ENCODE measurements at regions not wholly inside any gene's neighbourhood (a gene's known extent, or its start where the extent isn't known, plus 50 kb on each side); places are given as distances from the start of the nearest gene placed in this dataset.

DNA sequence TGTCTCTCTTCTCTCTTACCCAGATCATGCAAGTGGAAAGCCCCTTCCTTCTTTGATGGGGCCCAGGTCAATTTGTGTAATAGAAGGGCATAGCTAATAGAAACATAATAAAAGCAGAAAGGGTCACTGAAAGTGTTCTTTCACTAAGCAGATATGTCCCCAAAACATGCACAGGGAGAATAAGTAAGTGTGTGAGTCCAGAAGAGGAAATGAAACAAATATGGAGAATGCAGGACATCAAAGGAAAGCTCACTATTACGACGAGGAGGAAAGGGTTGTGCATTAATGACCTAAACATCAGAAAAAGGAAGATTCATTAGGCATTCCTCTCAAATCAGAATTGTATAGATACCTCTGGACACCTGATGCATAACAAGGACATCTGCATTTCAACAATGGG, 81.4 kb upstream of the SMYD2 start:
- ATAC-seq (no peak), DNase-seq (ENCODE audit: low spot score) (no peak)
- Mint-ChIP-seq H3K4me3 (no peak overlapping the region), H3K27ac (no peak overlapping the region), H3K4me1 (peaks cover 2% of the 10 kb centered on the region; the same call in 1 of the 2 replicates), H3K36me3 (no peaks in the 10 kb centered on the region), H3K9me3 (no peaks in the 10 kb centered on the region), H3K27me3 (ENCODE audit: low read depth) (no peaks in the 10 kb centered on the region; the same call in 1 of the 2 replicates)
- ChIA-PET CTCF (interaction anchor here (1.4 to 1.5 kb wide), 2 partner anchors 15 to 132 kb away, joined by 3 to 6 read pairs; no protein-coding TSS in a partner anchor), POLR2A (no interaction called here)
- TF ChIP-seq, protein P1, sequence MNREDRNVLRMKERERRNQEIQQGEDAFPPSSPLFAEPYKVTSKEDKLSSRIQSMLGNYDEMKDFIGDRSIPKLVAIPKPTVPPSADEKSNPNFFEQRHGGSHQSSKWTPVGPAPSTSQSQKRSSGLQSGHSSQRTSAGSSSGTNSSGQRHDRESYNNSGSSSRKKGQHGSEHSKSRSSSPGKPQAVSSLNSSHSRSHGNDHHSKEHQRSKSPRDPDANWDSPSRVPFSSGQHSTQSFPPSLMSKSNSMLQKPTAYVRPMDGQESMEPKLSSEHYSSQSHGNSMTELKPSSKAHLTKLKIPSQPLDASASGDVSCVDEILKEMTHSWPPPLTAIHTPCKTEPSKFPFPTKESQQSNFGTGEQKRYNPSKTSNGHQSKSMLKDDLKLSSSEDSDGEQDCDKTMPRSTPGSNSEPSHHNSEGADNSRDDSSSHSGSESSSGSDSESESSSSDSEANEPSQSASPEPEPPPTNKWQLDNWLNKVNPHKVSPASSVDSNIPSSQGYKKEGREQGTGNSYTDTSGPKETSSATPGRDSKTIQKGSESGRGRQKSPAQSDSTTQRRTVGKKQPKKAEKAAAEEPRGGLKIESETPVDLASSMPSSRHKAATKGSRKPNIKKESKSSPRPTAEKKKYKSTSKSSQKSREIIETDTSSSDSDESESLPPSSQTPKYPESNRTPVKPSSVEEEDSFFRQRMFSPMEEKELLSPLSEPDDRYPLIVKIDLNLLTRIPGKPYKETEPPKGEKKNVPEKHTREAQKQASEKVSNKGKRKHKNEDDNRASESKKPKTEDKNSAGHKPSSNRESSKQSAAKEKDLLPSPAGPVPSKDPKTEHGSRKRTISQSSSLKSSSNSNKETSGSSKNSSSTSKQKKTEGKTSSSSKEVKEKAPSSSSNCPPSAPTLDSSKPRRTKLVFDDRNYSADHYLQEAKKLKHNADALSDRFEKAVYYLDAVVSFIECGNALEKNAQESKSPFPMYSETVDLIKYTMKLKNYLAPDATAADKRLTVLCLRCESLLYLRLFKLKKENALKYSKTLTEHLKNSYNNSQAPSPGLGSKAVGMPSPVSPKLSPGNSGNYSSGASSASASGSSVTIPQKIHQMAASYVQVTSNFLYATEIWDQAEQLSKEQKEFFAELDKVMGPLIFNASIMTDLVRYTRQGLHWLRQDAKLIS (CRISPR knock-in tag; IDR thresholded peaks at IDR 0.05; ENCODE audit: borderline replicate concordance) = no peak
- TF ChIP-seq ZNF263 (CRISPR knock-in tag; IDR thresholded peaks at IDR 0.05; ENCODE audit: low read depth) (no peak), JAZF1 (CRISPR knock-in tag; IDR thresholded peaks at IDR 0.05) (no peak), RELA (CRISPR knock-in tag; IDR thresholded peaks at IDR 0.05; ENCODE audit: borderline replicate concordance) (no peak), ZNF219 (CRISPR knock-in tag; IDR thresholded peaks at IDR 0.05; ENCODE audit: borderline replicate concordance) (no peak), ZNF671 (CRISPR knock-in tag; IDR thresholded peaks at IDR 0.05) (no peak), GRHL2 (CRISPR knock-in tag; IDR thresholded peaks at IDR 0.05; ENCODE audit: insufficient replicate concordance, severe bottlenecking) (no peak), ZBTB21 (CRISPR knock-in tag; IDR thresholded peaks at IDR 0.05; ENCODE audit: borderline replicate concordance) (no peak)
- TF ChIP-seq, protein P2, sequence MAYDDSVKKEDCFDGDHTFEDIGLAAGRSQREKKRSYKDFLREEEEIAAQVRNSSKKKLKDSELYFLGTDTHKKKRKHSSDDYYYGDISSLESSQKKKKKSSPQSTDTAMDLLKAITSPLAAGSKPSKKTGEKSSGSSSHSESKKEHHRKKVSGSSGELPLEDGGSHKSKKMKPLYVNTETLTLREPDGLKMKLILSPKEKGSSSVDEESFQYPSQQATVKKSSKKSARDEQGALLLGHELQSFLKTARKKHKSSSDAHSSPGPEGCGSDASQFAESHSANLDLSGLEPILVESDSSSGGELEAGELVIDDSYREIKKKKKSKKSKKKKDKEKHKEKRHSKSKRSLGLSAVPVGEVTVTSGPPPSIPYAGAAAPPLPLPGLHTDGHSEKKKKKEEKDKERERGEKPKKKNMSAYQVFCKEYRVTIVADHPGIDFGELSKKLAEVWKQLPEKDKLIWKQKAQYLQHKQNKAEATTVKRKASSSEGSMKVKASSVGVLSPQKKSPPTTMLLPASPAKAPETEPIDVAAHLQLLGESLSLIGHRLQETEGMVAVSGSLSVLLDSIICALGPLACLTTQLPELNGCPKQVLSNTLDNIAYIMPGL (CRISPR knock-in tag; IDR thresholded peaks at IDR 0.05) = no peak
- TF ChIP-seq, protein P3, sequence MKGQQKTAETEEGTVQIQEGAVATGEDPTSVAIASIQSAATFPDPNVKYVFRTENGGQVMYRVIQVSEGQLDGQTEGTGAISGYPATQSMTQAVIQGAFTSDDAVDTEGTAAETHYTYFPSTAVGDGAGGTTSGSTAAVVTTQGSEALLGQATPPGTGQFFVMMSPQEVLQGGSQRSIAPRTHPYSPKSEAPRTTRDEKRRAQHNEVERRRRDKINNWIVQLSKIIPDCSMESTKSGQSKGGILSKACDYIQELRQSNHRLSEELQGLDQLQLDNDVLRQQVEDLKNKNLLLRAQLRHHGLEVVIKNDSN (CRISPR knock-in tag; IDR thresholded peaks at IDR 0.05) = no peak

DNA sequence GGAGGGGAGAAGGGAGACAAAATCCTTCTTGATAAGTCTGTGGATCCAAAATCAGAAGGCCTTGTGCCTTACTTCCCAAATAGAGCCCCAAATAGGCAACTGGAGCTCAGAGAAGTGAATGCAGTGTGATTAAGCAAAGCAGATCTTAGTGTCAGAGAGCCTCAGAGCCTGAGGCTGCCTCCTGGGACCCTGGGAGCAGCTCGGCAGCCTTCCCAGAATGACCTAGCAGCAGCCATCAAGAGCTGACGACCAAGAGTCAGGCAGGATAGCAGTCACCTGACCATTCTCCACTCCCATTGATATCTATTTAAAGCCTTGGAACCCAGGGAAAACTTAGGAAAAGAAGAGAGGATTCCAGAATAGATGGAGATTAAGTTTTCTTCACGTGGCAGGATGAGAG, 78.0 kb upstream of the SMYD2 start:
- no peaks in the 10 kb centered on the region for H3K36me3 Mint-ChIP-seq
- ChIA-PET CTCF (interaction anchor here (1.2 to 1.3 kb wide), 3 partner anchors 11 to 129 kb away, joined by 3 to 5 read pairs (median 3); no protein-coding TSS in a partner anchor), POLR2A (no interaction called here)
- no peaks in the 10 kb centered on the region; the same call in 1 of the 2 replicates for H3K27me3 Mint-ChIP-seq (ENCODE audit: low read depth)
- no peak for DNase-seq (ENCODE audit: low spot score)
- ATAC-seq = no peak
- H3K4me1 Mint-ChIP-seq = peaks cover 15% of the 10 kb centered on the region
- H3K4me3 Mint-ChIP-seq = no peak overlapping the region
- H3K9me3 Mint-ChIP-seq = no peaks in the 10 kb centered on the region
- H3K27ac Mint-ChIP-seq = no peak overlapping the region
- TF ChIP-seq, protein P4, sequence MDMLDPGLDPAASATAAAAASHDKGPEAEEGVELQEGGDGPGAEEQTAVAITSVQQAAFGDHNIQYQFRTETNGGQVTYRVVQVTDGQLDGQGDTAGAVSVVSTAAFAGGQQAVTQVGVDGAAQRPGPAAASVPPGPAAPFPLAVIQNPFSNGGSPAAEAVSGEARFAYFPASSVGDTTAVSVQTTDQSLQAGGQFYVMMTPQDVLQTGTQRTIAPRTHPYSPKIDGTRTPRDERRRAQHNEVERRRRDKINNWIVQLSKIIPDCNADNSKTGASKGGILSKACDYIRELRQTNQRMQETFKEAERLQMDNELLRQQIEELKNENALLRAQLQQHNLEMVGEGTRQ (CRISPR knock-in tag; IDR thresholded peaks at IDR 0.05) = no peak
- TF ChIP-seq, protein P5, sequence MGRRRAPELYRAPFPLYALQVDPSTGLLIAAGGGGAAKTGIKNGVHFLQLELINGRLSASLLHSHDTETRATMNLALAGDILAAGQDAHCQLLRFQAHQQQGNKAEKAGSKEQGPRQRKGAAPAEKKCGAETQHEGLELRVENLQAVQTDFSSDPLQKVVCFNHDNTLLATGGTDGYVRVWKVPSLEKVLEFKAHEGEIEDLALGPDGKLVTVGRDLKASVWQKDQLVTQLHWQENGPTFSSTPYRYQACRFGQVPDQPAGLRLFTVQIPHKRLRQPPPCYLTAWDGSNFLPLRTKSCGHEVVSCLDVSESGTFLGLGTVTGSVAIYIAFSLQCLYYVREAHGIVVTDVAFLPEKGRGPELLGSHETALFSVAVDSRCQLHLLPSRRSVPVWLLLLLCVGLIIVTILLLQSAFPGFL (CRISPR knock-in tag; IDR thresholded peaks at IDR 0.05; ENCODE audit: borderline replicate concordance) = no peak
- TF ChIP-seq SMAD4 (CRISPR knock-in tag; IDR thresholded peaks at IDR 0.05) = no peak
- TF ChIP-seq, protein P6, sequence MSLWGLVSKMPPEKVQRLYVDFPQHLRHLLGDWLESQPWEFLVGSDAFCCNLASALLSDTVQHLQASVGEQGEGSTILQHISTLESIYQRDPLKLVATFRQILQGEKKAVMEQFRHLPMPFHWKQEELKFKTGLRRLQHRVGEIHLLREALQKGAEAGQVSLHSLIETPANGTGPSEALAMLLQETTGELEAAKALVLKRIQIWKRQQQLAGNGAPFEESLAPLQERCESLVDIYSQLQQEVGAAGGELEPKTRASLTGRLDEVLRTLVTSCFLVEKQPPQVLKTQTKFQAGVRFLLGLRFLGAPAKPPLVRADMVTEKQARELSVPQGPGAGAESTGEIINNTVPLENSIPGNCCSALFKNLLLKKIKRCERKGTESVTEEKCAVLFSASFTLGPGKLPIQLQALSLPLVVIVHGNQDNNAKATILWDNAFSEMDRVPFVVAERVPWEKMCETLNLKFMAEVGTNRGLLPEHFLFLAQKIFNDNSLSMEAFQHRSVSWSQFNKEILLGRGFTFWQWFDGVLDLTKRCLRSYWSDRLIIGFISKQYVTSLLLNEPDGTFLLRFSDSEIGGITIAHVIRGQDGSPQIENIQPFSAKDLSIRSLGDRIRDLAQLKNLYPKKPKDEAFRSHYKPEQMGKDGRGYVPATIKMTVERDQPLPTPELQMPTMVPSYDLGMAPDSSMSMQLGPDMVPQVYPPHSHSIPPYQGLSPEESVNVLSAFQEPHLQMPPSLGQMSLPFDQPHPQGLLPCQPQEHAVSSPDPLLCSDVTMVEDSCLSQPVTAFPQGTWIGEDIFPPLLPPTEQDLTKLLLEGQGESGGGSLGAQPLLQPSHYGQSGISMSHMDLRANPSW (CRISPR knock-in tag; conservative IDR thresholded peaks at IDR 0.05; ENCODE audit: low read depth) = no peak
- TF ChIP-seq CBFB (CRISPR knock-in tag; IDR thresholded peaks at IDR 0.05; ENCODE audit: low read depth) = no peak
- no peak for TF ChIP-seq NR2C2 (CRISPR knock-in tag; IDR thresholded peaks at IDR 0.05)
- TF ChIP-seq ZNF416 (CRISPR knock-in tag; IDR thresholded peaks at IDR 0.05) = no peak

Measured in WTC11 (cell line).